Astrocyte of the hippocampus (primary cell): ENCODE measurements at regions not wholly inside any gene's neighbourhood (a gene's known extent, or its start where the extent isn't known, plus 50 kb on each side); places are given as distances from the start of the nearest gene placed in this dataset.

Source experiments
- DNase-seq: peaks from one replicate; pipeline ENCODE4 v3.0.0; 2011; ENCODE audit warnings: low read depth, low spot score

GRCh38 chr11:27193434-27194225, 153.0 kb downstream of the BBOX1 start:
- DNase-seq: no peak

GRCh38 chr11:27192184-27192583, 151.6 kb downstream of the BBOX1 start:
- no peak for DNase-seq

- no peak for DNase-seq
Observed at GRCh38 chr11:27191639-27192038, 151.0 kb downstream of the BBOX1 start.

- DNase-seq: no peak
Observed at GRCh38 chr11:27188696-27189095, 148.1 kb downstream of the BBOX1 start.

GRCh38 chr11:27187848-27188621, 147.4 kb downstream of the BBOX1 start:
- DNase-seq: no peak

- DNase-seq: no peak
Observed at GRCh38 chr11:27187075-27187847, 146.6 kb downstream of the BBOX1 start.

GRCh38 chr11:27186580-27186979, 146.0 kb downstream of the BBOX1 start:
- DNase-seq: no peak

- no peak for DNase-seq
Observed at GRCh38 chr11:27184458-27185312, 144.1 kb downstream of the BBOX1 start.

- peak; percentile 81 for DNase-seq
Observed at GRCh38 chr11:27183672-27184457, 143.2 kb downstream of the BBOX1 start.

GRCh38 chr11:27179334-27179733, 138.7 kb downstream of the BBOX1 start:
- DNase-seq: no peak

- DNase-seq: no peak
Observed at GRCh38 chr11:27178859-27179258, 138.2 kb downstream of the BBOX1 start.
